ENCODE measurements at regions not wholly inside any gene's neighbourhood (a gene's known extent, or its start where the extent isn't known, plus 50 kb on each side); places are given as distances from the start of the nearest gene placed in this dataset.
"Not testable (repeated sequence)": the region's sequence is repeated elsewhere in the genome, so short reads cannot be mapped to it uniquely, and the experiment has no call there.

DNA sequence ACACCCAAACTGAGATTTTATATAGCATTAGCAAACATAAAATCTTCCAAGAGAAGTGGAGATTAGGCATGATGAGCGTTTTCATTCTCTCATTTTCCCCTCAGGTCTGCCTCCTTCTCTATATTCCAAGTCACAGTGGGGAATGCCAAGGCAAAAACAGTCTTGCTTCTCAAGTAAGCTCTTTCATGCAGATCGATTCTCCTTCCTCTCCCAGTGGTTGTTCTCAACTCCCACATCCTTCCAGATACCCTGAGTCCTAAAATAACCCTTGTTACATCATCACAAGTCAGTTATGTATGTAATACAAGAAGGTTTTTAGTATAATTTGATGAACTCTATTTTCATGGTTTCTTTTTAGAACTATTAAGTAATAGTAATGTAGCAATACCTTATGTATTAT, 150.6 kb downstream of the TXNL1 start:
- H3K4me1 Mint-ChIP-seq (ENCODE audit: low read depth), result no peaks in the 10 kb centered on the region

DNA sequence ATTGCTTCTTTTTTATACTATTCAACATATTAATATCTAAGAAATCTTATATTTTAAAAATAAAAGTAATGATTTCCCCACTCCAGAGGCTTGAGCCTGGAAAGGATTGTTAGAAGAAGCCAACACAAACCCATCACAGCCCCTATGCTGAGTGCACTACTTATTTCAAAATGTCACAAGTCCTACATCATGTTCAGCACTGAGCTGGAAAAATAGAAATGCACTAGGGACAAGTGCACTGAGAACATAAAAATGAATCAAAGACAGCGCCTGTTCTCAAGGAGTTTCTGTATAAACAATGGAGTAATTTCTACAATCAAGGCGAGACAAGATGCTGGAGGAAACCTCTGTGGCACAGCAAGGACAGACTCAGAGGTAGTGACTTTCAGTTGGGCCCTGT, 155.0 kb downstream of the TXNL1 start:
- TF ChIP-seq, protein P1, sequence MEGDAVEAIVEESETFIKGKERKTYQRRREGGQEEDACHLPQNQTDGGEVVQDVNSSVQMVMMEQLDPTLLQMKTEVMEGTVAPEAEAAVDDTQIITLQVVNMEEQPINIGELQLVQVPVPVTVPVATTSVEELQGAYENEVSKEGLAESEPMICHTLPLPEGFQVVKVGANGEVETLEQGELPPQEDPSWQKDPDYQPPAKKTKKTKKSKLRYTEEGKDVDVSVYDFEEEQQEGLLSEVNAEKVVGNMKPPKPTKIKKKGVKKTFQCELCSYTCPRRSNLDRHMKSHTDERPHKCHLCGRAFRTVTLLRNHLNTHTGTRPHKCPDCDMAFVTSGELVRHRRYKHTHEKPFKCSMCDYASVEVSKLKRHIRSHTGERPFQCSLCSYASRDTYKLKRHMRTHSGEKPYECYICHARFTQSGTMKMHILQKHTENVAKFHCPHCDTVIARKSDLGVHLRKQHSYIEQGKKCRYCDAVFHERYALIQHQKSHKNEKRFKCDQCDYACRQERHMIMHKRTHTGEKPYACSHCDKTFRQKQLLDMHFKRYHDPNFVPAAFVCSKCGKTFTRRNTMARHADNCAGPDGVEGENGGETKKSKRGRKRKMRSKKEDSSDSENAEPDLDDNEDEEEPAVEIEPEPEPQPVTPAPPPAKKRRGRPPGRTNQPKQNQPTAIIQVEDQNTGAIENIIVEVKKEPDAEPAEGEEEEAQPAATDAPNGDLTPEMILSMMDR (IDR thresholded peaks at IDR 0.05; ENCODE audit: unreplicated experiment), result no peak
- no peaks in the 10 kb centered on the region for H3K4me1 Mint-ChIP-seq (ENCODE audit: low read depth)
- H3K4me3 Mint-ChIP-seq (ENCODE audit: low read depth), result no peak overlapping the region
- no peak for DNase-seq (ENCODE audit: low spot score, unreplicated experiment)
- H3K9me3 Mint-ChIP-seq (ENCODE audit: low read depth), result no peaks in the 10 kb centered on the region
- no peak overlapping the region for H3K27ac Mint-ChIP-seq
- H3K27me3 Mint-ChIP-seq, result peaks cover 11% of the 10 kb centered on the region
- no peaks in the 10 kb centered on the region for H3K36me3 Mint-ChIP-seq (ENCODE audit: insufficient read depth)

More for the DNA sequence above, 150.6 kb downstream of the TXNL1 start:
- TF ChIP-seq, protein P1 (IDR thresholded peaks at IDR 0.05; ENCODE audit: unreplicated experiment), result no peak
- no peak overlapping the region for H3K27ac Mint-ChIP-seq
- peaks cover 6% of the 10 kb centered on the region for H3K27me3 Mint-ChIP-seq
- DNase-seq (ENCODE audit: low spot score, unreplicated experiment), result no peak
- no peak overlapping the region for H3K4me3 Mint-ChIP-seq (ENCODE audit: low read depth)
- no peaks in the 10 kb centered on the region for H3K36me3 Mint-ChIP-seq (ENCODE audit: insufficient read depth)
- H3K9me3 Mint-ChIP-seq (ENCODE audit: low read depth), result no peaks in the 10 kb centered on the region

DNA sequence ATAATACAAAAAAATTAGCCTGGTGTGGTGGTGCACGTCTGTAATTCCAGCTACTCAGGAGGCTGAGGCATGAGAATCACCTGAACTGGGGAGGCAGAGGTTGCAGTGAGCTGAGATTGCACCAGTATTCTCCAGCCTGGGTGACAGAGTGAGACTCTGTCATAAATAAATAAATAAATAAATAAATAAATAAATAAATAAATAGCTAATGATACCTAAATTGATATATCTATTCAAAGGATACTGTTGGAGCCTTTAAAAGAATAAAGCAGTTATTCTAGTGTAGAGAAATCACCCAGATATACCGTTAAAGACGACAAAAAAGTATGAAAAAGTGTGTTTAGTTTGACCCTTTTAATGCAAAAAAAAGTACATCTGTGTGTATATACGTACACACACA, 155.6 kb downstream of the TXNL1 start:
- H3K36me3 Mint-ChIP-seq (ENCODE audit: insufficient read depth); H3K4me3 Mint-ChIP-seq (ENCODE audit: low read depth); H3K9me3 Mint-ChIP-seq (ENCODE audit: low read depth); H3K27ac Mint-ChIP-seq; H3K4me1 Mint-ChIP-seq (ENCODE audit: low read depth); DNase-seq (ENCODE audit: low spot score, unreplicated experiment): not testable (repeated sequence)
- peaks cover 11% of the 10 kb centered on the region for H3K27me3 Mint-ChIP-seq

DNA sequence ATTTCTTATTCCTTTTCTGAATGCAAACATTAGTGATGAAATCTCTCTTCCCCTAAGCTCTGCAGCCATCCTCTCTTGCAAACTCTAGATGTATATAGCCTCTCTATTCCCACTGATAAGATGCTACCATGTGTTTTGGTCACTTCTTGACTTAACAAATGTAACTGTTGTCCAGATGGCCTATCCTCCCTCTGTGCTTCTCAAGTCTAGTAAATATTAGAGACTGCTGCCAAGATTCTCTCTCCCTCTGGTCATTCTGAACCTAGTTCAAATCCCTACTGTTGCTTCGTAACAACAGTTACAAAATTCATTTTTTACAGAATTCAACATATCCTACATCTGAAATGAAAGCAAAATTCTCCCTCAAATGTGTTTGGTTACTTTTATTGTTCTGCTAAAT, 156.6 kb downstream of the TXNL1 start:
- Mint-ChIP-seq H3K4me1 (ENCODE audit: low read depth) (no peaks in the 10 kb centered on the region), H3K9me3 (ENCODE audit: low read depth) (no peaks in the 10 kb centered on the region), H3K27me3 (peaks cover 8% of the 10 kb centered on the region), H3K36me3 (ENCODE audit: insufficient read depth) (no peaks in the 10 kb centered on the region), H3K27ac (no peak overlapping the region), H3K4me3 (ENCODE audit: low read depth) (no peak overlapping the region)
- TF ChIP-seq, protein P1 (IDR thresholded peaks at IDR 0.05; ENCODE audit: unreplicated experiment), result no peak
- no peak for DNase-seq (ENCODE audit: low spot score, unreplicated experiment)

DNA sequence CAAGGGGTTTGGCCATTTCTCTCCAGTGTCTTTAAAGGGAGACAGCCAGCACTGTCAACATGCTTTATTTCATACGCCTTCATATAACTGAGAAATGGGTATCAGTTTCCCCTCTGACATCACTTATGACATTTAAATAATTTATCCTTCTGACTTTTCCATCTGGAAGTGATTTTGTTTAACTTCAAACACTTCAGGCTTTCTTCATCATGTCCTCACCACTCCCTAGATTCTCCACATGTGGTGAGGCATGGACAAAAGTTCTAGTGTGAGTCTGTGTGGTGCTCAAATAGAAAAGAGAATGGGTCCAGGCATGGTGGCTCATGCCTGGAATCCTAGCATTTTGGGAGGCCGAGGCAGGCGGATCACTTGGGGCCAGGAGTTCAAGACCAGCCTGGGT, 158.6 kb downstream of the TXNL1 start:
- Mint-ChIP-seq H3K36me3 (ENCODE audit: insufficient read depth) (no peaks in the 10 kb centered on the region), H3K9me3 (ENCODE audit: low read depth) (no peaks in the 10 kb centered on the region), H3K27ac (no peak overlapping the region), H3K4me1 (ENCODE audit: low read depth) (no peaks in the 10 kb centered on the region), H3K4me3 (ENCODE audit: low read depth) (no peak overlapping the region), H3K27me3 (peaks cover 7% of the 10 kb centered on the region)
- TF ChIP-seq, protein P1 (IDR thresholded peaks at IDR 0.05; ENCODE audit: unreplicated experiment), result no peak
- no peak for DNase-seq (ENCODE audit: low spot score, unreplicated experiment)

DNA sequence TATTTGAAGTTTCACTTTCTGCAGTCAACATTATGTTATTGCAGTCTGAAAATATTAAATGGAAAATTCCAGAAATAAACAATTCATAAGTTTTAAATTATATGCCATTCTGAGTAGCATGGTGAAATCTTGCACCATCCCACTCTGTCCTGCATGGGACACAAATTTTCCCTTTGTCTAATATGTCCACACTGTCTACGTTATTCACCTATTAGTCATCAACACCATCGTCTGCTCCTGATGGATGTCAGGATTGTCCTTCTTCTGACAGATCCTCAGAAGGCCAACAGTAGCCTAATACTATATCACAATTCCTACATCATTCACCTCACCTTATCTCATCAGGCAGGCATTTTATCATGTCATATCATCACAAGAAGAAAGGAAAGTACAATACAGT, 163.1 kb downstream of the TXNL1 start:
- H3K4me3 Mint-ChIP-seq (ENCODE audit: low read depth), result no peak overlapping the region
- no peak for DNase-seq (ENCODE audit: low spot score, unreplicated experiment)
- no peaks in the 10 kb centered on the region for H3K36me3 Mint-ChIP-seq (ENCODE audit: insufficient read depth)
- no peak overlapping the region for H3K27ac Mint-ChIP-seq
- no peaks in the 10 kb centered on the region for H3K9me3 Mint-ChIP-seq (ENCODE audit: low read depth)
- TF ChIP-seq, protein P1 (IDR thresholded peaks at IDR 0.05; ENCODE audit: unreplicated experiment), result no peak
- no peaks in the 10 kb centered on the region for H3K4me1 Mint-ChIP-seq (ENCODE audit: low read depth)
- no peaks in the 10 kb centered on the region for H3K27me3 Mint-ChIP-seq

Measured in progenitor cell of endocrine pancreas (in vitro differentiated cells).